SK-N-SH treated with all-trans-retinoic acid at 6 μM for 48 hours (cell line): ENCODE measurements at regions not wholly inside any gene's neighbourhood (a gene's known extent, or its start where the extent isn't known, plus 50 kb on each side); places are given as distances from the start of the nearest gene placed in this dataset.

Experiments
- ATAC-seq: fragments of 200-7000 bp; cut with Tn5 transposase; 3 replicates; pipeline ENCODE4 v1.9.1; 2020; ENCODE audit warnings: mild to moderate bottlenecking, moderate library complexity
- BACH2 ChIP-seq: fragments of 250-450 bp; sonication (Bioruptor Pico); IDR thresholded peaks from 2 replicates; pipeline ENCODE4 v1.9.0; 2021; ENCODE audit warnings: mild to moderate bottlenecking, borderline replicate concordance
- CREB5 ChIP-seq: fragments of 250-450 bp; sonication (Bioruptor Pico); IDR thresholded peaks from 2 replicates; pipeline ENCODE4 v1.5.1; 2020; ENCODE audit warnings: low read depth, mild to moderate bottlenecking, moderate library complexity
- CSDC2 ChIP-seq: fragments of 250-450 bp; sonication (Bioruptor Pico); IDR thresholded peaks from 2 replicates; pipeline ENCODE4 v1.5.0; 2020; ENCODE audit warnings: mild to moderate bottlenecking, moderate library complexity
- ESRRG ChIP-seq: fragments of 250-450 bp; sonication (Bioruptor Pico); IDR thresholded peaks from 2 replicates; pipeline ENCODE4 v1.6.1; 2021; ENCODE audit warnings: mild to moderate bottlenecking
- GLIS3 ChIP-seq: fragments of 250-450 bp; sonication (Bioruptor Pico); IDR thresholded peaks from 2 replicates; pipeline ENCODE4 v1.5.0; 2020; ENCODE audit warnings: mild to moderate bottlenecking, moderate library complexity
- OSR1 ChIP-seq: fragments of 250-450 bp; sonication (Bioruptor Pico); IDR thresholded peaks from 2 replicates; pipeline ENCODE4 v1.8.0; 2022; ENCODE audit warnings: moderate library complexity, mild to moderate bottlenecking, inconsistent platforms
- POU6F1 ChIP-seq: fragments of 250-450 bp; sonication (Bioruptor Pico); IDR thresholded peaks from 2 replicates; pipeline ENCODE4 v1.8.0; 2021; ENCODE audit warnings: low read depth, mild to moderate bottlenecking, moderate library complexity, borderline replicate concordance
- PPARA ChIP-seq: fragments of 250-450 bp; sonication (Bioruptor Pico); IDR thresholded peaks from 2 replicates; pipeline ENCODE4 v1.5.0; 2020; ENCODE audit warnings: mild to moderate bottlenecking, borderline replicate concordance
- RARB ChIP-seq: fragments of 250-450 bp; sonication (Bioruptor Pico); IDR thresholded peaks from 2 replicates; pipeline ENCODE4 v1.8.0; 2021; ENCODE audit warnings: mild to moderate bottlenecking, moderate library complexity
- SNAI2 ChIP-seq: fragments of 250-450 bp; sonication (Bioruptor Pico); IDR thresholded peaks from 2 replicates; pipeline ENCODE4 v1.5.0; 2020; ENCODE audit warnings: mild to moderate bottlenecking, moderate library complexity
- TCF4 ChIP-seq: fragments of 250-450 bp; sonication (Bioruptor Pico); IDR thresholded peaks from 2 replicates; pipeline ENCODE4 v1.8.0; 2021; ENCODE audit warnings: mild to moderate bottlenecking, moderate library complexity, borderline replicate concordance
- TSHZ2 ChIP-seq: fragments of 250-450 bp; sonication (Bioruptor Pico); IDR thresholded peaks from 2 replicates; pipeline ENCODE4 v1.5.0; 2020; ENCODE audit warnings: mild to moderate bottlenecking, moderate library complexity
- ZFP3 ChIP-seq: fragments of 250-450 bp; sonication (Bioruptor Pico); IDR thresholded peaks from 2 replicates; pipeline ENCODE4 v1.5.0; 2020; ENCODE audit warnings: mild to moderate bottlenecking, moderate library complexity
- ZFP30 ChIP-seq: fragments of 450-650 bp; formaldehyde crosslinking; IDR thresholded peaks from 2 replicates; pipeline ENCODE4 v1.5.0; 2022; ENCODE audit warnings: mild to moderate bottlenecking, moderate library complexity
- ZNF565 ChIP-seq: fragments of 450-650 bp; formaldehyde crosslinking; conservative IDR thresholded peaks from 2 replicates; pipeline ENCODE4 v1.5.0; 2020; ENCODE audit warnings: low read depth, mild to moderate bottlenecking, moderate library complexity
- ZNF70 ChIP-seq: fragments of 450-650 bp; formaldehyde crosslinking; IDR thresholded peaks from 2 replicates; pipeline ENCODE4 v1.5.0; 2020; ENCODE audit warnings: mild to moderate bottlenecking, moderate library complexity
- ZNF8 ChIP-seq: fragments of 450-650 bp; formaldehyde crosslinking; IDR thresholded peaks from 2 replicates; pipeline ENCODE4 v1.5.0; 2020; ENCODE audit warnings: mild to moderate bottlenecking, moderate library complexity
- TF ChIP-seq, protein P1 (sequence below): fragments of 250-450 bp; sonication (Bioruptor Pico); IDR thresholded peaks from 2 replicates; pipeline ENCODE4 v1.5.1; 2021; ENCODE audit warnings: mild to moderate bottlenecking, moderate library complexity
- TF ChIP-seq, protein P2 (sequence below): fragments of 250-450 bp; sonication (Bioruptor Pico); IDR thresholded peaks from 2 replicates; pipeline ENCODE4 v1.8.0; 2020; ENCODE audit warnings: mild to moderate bottlenecking, moderate library complexity, borderline replicate concordance

DNA sequence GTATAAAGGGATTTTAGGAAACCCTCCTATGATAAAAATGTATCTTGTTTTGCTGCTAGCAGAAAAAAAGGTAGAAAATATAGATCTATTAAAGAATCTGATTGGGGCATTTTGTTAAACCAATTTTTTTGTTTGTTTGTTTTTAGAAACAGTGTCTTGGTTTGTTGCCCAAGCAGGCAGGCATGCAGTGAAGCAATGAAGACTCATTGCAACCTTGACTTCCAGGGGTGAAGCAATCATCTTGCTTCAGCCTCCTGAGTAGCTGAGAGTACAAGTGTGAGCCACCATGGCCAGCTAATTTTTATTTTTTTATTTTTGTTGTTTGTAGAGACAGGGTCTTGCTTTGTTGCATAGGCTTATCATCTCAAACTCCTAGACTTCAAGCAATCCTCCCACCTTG is 755.8 kb upstream of the EDIL3 start (continued):
- TF ChIP-seq ZFP30 (CRISPR knock-in tag): no peak
- no peak for TF ChIP-seq SNAI2 (CRISPR knock-in tag)
- no peak for TF ChIP-seq TCF4 (CRISPR knock-in tag)
- no peak for TF ChIP-seq TSHZ2 (CRISPR knock-in tag)
- TF ChIP-seq ZNF70: no peak
- TF ChIP-seq RARB (CRISPR knock-in tag): no peak
- TF ChIP-seq, all 23 proteins: peak for 0

- TF ChIP-seq ZFP30 (CRISPR knock-in tag): no peak
- no peak for TF ChIP-seq TSHZ2 (CRISPR knock-in tag)
- no peak for TF ChIP-seq ZNF70
- TF ChIP-seq SNAI2 (CRISPR knock-in tag): no peak
- no peak for TF ChIP-seq POU6F1 (CRISPR knock-in tag)
- TF ChIP-seq ESRRG (CRISPR knock-in tag): no peak
- no peak for TF ChIP-seq OSR1
- no peak for TF ChIP-seq GLIS3
- TF ChIP-seq, protein P1, sequence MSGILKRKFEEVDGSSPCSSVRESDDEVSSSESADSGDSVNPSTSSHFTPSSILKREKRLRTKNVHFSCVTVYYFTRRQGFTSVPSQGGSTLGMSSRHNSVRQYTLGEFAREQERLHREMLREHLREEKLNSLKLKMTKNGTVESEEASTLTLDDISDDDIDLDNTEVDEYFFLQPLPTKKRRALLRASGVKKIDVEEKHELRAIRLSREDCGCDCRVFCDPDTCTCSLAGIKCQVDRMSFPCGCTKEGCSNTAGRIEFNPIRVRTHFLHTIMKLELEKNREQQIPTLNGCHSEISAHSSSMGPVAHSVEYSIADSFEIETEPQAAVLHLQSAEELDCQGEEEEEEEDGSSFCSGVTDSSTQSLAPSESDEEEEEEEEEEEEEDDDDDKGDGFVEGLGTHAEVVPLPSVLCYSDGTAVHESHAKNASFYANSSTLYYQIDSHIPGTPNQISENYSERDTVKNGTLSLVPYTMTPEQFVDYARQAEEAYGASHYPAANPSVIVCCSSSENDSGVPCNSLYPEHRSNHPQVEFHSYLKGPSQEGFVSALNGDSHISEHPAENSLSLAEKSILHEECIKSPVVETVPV (CRISPR knock-in tag): no peak
- TF ChIP-seq CSDC2 (CRISPR knock-in tag): no peak
- no peak for TF ChIP-seq CREB5 (CRISPR knock-in tag)
- TF ChIP-seq, protein P2, sequence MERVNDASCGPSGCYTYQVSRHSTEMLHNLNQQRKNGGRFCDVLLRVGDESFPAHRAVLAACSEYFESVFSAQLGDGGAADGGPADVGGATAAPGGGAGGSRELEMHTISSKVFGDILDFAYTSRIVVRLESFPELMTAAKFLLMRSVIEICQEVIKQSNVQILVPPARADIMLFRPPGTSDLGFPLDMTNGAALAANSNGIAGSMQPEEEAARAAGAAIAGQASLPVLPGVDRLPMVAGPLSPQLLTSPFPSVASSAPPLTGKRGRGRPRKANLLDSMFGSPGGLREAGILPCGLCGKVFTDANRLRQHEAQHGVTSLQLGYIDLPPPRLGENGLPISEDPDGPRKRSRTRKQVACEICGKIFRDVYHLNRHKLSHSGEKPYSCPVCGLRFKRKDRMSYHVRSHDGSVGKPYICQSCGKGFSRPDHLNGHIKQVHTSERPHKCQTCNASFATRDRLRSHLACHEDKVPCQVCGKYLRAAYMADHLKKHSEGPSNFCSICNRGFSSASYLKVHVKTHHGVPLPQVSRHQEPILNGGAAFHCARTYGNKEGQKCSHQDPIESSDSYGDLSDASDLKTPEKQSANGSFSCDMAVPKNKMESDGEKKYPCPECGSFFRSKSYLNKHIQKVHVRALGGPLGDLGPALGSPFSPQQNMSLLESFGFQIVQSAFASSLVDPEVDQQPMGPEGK: no peak
- TF ChIP-seq ZNF8 (CRISPR knock-in tag): no peak
- ATAC-seq: no peak
Observed at GRCh38 chr5:85143138-85143537, 758.5 kb upstream of the EDIL3 start.

- ATAC-seq: no peak
- TF ChIP-seq, protein P1 (CRISPR knock-in tag): no peak
- TF ChIP-seq, protein P2: no peak
- no peak for TF ChIP-seq BACH2 (CRISPR knock-in tag)
- no peak for TF ChIP-seq ESRRG (CRISPR knock-in tag)
- TF ChIP-seq TSHZ2 (CRISPR knock-in tag): no peak
- TF ChIP-seq GLIS3: no peak
- no peak for TF ChIP-seq OSR1
- no peak for TF ChIP-seq ZNF565 (CRISPR knock-in tag)
- no peak for TF ChIP-seq ZFP3 (CRISPR knock-in tag)
- no peak for TF ChIP-seq PPARA
Observed at GRCh38 chr5:85148701-85149100, 764.0 kb upstream of the EDIL3 start.
